ENCODE measurements at regions not wholly inside any gene's neighbourhood (a gene's known extent, or its start where the extent isn't known, plus 50 kb on each side); places are given as distances from the start of the nearest gene placed in this dataset.
A peak's percentile ranks its signal among the peaks of the same experiment; 100 is the strongest.

DNA sequence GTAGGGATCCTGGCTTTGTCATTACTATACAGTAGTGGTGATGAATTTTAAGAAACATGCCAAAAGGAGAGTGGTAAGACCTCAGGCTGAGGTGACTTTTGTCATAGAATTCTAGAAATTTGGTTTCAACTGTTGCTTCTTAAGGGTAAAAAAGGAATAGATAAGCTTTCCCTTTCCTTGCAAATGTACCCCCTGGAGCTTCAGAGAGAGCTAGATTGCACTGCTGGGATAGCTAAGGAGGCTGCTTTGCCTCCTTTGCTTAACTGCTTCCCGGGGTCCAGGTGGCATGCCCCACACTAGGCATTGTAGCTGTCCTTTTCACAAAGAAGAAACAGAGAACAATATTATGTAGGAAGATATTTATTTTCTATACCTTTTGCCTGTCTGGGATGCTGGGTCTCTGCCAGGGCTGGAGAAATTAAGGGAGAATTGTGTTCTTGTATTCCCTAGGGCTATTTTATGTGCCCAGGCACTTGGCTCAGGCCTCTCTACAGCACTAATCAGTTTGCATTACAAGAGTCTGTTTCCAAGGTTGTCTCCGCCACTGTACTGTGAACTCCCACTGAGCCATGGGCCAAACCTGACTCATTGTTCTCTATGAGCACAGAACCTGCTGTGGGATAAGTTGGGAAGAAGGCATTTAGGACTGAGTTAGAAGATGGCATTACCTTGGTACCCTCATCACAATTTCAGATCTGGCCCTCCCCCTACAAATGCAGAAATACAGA is 460.0 kb downstream of the PDCD6IP start:
- no peak for DNase-seq

DNA sequence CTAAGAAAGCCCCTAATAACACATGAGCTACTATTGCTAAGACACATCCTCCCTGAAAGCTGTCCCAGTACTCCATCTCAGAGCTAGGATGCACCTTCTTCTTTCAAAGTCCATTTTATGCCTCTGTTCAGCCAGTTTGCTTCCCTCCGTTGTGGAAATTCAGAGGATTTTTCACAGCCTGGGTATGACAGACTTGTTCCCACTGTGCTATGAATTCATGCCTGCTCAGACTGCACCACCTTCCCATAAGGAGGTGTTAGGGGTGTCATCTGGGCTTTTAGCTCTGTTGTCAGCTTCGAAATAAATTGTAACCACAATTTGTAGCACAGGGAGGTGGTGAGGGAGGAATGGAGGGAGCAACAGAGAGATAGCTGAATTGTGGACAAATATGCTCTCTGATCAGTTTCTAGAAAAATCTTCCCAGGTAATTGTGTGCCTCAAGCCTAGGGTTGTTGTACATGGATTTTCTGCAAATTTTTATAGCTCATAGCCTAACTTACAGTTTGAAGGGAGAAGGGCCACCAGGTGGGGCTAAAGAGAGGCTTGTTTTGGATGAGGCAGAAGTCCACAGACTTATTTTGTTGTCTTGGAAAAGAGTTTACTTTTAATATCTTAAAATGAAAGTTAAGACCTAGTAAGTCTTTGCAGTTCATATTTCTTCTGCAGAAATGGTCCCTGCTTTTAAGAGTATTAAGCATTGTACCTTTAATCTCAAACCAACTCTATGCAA is 462.0 kb downstream of the PDCD6IP start:
- peak; percentile 13 to 53 for DNase-seq

DNA sequence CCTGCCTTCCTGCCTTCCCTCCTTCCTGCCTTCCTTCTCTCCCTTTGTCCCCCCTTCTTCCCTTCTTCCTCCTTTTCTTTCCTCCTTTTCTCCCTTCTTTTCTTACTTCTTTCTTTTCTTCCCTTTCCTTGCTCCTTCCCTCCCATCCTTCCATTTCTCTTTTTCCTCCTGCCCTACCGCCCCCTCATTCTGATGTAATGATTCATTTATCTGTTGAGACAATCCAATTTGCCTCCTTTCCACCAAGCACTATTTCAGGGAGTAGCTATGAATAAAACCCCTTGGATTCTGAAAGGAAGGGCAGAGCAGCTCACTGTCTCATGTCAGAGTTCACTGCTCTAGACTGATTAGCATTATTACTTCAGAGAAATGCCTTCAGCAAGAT is 462.6 kb downstream of the PDCD6IP start:
- no peak for DNase-seq

DNA sequence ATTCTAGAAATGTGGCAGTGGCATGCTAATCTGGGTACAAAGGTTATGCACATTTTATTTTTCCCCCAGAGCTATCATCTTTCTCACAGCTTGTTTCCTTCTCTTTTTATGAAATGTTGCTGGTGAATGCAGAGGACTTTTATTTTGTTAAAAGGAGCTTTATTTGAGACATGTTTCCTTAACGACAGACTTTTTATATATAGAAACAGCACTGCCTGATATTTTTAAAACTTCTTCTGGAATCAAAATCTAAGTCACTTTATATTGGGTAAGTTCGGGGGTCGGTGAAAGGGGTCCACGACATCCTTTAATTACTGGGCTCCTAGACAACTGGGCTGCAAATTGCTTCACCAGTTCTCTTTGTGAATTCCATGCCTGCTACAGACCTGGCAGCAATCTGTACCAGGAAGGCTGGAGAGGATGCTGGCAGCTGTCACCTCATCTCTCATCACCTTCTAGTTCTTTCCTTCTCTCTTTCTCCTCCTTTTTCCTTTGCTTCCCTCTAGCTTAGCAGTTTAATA is 464.7 kb downstream of the PDCD6IP start:
- DNase-seq = peak in 1 of 2 experiments; percentile 45

DNA sequence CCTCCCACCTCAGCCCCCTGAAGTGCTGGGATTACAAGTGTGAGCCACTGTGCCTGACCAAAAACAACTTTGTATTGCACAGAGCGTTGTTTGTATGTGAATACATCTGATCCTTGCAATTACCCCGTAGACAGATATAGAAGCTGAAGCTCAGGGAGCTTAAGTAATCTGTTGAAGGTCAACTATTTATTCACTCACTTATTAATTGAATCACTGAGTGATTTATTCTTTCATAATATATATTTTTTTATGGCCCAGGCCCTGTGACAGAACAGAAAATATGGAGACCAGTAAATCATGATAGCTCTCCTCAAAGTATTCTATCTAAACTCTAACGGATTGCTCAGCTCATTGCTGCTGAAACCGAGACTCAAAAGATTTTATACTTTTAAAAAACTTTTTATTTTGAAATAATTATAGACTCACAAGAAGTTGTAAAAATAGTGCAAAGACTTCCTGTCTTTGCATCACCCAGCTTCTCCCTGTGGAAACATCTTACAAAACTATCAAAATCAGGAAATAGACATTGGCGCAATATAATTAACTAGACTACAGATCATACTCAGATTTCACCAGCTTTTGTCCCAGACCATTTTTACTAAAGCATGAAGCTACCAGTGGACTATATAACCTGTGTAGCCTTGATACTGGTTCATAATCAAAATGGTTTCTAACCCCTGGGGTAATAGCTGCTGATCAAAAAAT is 466.1 kb downstream of the PDCD6IP start:
- no peak for DNase-seq

DNA sequence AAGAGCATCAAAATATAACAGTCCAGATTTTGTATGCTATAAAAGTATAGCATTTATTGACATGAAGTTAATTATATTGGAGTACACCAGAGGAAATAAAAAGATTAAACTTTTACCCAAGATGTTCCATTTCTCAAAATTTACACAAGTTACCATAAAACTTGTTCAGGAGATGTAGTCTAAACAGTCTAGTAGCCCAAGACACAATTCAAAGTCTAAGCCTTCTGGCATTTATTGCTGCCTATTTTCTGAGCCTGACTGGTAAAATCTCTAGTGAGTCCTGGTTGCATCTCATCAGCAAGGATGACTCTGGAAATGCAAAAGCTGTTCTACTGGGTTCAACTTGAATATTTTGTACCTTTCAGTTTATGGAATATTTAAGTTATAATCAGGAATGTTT is 468.7 kb downstream of the PDCD6IP start:
- no peak for DNase-seq

DNA sequence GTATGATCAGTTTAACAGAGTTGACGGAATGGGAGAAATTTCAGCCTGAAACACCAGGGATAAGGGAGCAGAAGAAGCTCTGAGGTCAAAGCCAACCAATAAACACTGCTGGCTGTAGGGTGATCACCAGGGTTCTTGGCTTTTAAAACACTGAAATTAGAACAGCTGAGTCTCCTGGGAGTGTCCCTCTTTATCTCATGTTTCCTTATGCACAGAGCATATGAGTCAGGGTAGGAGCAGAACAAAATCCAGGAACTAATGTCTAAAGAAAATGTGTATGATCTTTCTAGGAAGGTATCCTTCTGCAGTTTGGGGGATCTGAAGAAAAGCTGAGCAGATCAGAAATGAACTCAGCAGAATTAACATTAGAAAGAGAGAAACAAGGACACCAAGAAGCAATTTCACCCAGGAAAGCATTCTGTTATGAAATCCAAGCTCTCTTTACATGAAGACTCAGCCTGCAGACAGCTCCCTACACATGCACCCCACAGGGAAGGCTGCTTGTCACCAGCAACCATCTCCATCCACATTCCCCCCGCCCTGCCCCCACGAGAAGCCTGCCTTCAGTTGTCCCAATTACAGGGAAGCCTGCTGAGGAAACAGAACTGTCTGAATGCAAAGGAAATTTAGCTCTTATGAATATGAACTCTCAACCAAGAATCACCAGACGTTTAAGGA is 469.7 kb downstream of the PDCD6IP start:
- DNase-seq = no peak

DNA sequence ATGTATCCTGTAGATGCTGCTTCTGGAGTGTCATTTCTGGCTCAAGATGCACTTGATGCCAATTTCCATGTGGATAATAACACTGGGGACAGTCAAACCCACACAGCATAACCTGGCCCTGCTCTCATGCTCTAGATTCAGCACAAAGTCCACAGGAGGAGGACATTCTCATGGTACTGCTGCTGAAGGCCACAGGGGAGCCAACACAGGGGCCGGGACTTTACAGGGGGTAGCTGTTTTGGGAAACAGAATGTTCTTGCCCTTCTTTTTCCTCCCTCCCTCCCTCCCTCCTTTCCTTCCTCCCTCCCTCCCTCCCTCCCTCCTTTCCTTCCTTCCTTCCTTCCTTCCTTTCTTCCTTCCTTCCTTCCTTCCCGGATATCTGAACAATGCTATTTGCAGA is 477.4 kb downstream of the PDCD6IP start:
- no peak for DNase-seq

DNA sequence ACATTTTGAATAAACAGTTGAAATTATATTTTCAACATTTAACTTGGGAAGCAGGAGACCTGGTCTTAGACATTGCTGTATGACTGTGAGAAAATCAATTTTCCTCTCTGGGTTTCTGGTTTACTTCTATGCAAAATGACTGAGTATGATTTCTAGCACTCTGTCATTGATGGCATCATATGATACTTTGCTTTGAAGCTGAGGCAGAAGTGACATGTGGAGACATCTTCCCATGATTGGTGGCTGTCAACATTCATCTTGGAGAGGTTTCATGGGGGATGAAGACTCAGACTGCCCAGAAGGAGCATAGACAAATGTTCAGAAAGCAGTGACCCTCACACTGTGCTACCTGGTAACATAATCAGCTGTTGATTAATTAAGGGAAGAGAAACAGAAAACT is 477.9 kb downstream of the PDCD6IP start:
- no peak for DNase-seq

DNA sequence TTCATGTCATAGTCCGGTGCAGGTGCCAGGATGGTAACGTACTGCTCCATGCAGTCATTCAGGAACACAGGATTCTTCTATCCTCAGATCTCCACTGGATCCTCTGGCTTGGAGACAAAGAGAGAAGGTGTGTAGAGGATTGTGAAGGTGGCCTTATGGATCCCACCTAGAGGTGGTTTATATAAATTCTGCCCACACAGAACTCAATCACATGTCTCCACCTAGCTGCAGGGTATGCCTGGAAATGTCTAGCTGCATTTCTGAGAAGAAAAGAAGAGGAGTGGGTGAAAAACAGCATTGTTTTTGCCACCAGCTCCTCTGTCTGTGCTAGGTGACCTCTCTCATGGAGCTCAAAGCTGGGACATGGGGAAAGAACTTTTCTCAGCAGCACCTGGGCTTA is 478.7 kb downstream of the PDCD6IP start:
- DNase-seq = no peak

DNA sequence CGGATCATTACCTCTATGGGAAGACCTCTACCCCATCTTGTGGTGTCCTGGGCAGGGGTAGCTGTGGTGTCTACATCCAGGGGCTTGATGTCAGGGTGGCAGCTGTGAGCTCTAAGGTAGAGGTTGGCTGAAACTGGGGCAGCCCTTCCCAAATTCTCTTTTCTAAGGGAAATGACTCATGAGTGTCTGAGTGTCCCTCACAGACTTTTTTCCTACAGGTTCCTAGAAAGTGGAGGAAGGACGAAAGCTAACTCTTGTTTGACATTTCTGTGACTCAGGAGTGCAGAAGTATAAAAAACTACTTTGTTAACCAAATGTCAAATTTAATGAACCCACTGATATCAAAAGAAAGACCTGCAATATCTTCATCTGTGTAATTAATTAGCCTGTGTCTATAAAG is 481.5 kb downstream of the PDCD6IP start:
- no peak for DNase-seq

DNA sequence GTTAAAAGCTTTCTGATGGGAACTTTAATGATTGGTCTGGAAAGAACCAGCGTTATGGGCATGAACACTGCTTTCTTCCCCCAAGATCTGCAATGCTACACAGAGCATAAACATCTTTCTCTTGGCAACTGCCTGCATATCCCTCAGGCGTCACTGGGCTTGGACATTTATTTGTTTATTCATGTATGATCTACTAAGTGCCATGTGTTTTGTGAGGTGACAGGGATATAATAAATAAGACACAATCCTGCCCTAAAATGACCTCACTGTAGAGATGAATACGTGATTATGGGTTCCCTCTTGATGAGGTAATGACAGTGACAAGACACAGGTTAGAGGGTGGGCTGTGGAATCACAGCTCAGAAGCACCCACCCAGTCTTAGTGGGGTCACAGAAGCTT is 485.3 kb downstream of the PDCD6IP start:
- no peak for DNase-seq

DNA sequence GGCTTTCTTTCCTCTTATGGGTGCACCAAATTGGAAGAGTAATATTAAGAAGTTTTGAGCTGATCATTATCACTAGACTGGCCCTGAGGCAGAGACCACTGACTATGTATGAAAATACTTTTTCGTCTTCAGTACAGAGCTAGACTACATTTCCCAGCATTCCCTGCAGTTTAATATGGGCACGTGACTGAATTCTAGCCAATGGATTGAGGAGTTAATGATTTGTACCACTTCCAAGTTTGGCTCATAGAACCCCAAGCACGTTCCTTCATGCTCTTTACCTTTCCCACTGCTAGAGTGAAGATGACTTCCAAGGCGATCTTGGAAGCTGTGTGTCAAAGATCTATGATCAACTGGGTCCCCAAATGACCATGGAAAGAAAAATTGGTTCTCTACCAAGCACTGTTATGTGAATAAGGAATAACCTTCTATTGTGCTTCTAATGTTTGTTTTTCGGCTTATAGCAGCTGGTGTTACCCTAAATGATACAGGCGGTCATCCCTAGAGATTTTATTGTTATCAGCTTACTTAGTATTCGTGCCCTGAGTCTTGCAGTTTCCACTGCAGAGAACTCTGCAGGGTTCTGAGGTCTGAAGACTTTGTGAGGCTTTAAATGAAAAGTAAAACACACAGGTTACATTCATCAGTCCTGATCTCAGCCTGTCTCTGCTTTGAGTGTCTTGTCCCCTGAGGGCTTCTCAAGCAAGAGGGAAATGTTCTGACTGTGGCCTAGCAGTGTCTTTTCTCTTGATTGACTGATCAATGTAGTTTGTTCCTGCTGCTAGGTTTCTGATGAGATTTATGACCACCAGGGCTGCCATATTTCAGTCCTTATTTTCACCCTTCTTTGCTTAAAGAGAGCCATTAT is 486.8 kb downstream of the PDCD6IP start:
- DNase-seq = no peak

DNA sequence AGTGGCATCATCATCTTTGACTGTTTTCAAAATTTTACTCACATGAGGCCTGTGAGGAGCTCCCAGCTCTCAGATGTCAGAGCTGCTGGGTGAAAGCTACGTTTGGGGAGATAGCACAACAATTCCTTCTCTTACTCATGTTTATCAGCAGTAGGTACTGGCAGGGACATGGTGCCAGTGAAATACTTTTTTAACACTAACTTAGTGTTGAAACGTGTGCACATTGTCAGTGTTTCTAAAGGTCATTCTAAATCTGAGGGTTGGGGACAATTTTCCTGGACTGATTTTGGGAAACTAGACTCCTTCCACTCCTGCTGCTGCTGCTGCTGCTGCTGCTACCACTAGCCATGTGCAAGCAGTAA is 487.4 kb downstream of the PDCD6IP start:
- DNase-seq = no peak

DNA sequence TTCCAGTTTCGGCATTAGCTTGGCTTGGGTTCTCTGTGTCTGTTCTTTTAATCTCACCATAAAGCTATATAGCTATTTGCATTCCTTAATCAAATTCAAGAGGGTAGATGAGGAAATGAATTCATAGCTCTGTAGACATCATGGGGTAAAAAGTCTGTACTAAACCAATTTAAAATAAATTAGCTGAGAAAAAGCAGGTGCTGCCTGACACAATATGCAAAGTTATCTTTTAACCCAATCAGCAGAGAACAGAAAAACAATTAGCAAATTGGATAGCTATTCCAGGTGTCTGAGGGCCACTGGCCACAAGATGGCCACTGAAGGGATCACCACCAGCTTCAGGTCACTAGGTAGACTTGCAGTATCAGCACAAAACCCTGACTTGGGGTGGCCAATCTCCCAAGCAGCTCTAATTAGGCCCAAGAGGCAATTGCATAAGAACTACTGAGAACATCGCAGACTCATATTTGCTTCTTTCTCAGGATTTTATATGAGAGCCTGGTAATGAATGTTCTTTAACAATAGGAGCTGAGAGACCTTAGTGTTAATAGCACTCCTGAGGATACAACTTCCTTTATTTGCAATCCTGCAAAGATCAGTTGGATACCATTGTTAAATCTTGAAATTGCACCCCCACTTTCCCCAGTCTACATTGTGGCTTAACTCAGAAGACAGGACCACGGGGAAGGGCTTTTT is 494.3 kb downstream of the PDCD6IP start:
- DNase-seq = no peak

DNA sequence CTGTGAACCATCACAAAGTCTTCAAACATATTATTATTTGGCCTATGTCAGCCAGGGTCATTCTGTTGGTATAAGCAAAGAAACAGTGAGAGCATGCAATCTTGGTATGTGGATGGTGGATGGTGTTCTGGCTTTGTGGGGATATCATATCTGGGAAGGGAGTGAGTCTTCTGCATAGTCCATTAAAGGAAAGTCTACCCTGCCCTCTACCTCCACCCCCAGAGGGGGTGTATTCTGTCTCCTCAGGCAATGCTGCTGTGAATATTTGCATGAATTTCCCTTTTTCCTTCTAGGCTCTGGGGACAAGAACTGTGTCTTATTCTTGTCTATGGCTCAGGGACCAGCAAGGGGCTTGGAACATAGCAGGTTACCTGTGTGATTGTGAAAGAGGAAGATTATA is 495.8 kb downstream of the PDCD6IP start:
- DNase-seq = no peak

DNA sequence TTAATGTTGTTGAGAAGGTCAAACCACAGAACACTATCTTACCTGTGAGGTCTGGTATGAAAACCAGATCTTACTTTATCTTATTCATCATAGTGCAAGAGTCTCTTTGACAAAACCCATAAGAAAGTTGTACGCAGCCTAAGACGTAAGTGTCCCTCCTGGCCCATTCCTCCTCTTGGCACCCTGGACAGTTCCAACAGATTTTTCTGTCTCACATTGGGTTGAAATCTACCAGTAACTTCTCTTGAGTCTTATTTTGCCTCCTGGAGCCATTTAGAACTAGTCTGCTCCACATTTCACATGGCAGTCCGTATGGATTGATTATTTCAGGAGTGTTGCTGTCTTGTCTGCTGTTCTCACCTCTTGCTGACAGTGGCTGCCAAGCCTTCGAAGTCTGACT is 498.4 kb downstream of the PDCD6IP start:
- no peak for DNase-seq

DNA sequence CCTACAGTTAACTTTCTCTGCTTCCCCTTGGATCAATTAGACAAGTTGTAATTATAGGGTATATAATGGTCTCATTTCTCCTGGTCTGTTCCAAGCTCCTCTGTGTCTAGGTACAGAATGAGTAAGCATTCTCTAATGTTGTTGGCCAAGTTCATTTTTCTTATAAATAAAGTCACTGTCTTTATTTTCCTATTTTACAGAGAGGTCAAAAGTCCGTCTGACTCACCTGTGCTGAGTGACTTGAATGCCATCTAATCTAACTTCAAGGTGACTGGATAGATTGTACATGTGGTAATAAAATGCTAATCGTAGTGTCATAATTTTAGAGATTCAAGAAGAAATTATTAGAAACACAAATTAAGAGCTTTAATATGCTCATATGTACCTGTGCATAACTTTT is 500.2 kb downstream of the PDCD6IP start:
- no peak for DNase-seq

DNA sequence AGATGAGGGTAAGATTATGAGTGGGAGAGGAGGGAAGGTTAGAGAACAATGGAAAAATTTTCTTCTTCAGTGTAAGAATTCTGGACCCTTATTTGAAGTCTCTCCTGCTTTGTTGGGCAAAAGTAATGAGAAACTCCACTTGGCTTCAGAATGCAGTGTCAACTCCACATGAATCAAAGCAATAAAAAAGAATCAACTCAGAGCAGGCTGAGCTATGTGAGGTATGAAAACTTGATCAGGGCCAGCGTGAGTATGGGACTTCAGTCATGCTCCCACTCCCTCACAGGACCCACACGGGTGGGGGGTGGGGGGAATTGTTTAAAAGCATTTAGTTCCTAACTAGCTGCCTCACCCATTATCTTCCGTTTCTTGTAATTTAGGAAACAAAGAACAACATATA is 502.2 kb downstream of the PDCD6IP start:
- DNase-seq = no peak

DNA sequence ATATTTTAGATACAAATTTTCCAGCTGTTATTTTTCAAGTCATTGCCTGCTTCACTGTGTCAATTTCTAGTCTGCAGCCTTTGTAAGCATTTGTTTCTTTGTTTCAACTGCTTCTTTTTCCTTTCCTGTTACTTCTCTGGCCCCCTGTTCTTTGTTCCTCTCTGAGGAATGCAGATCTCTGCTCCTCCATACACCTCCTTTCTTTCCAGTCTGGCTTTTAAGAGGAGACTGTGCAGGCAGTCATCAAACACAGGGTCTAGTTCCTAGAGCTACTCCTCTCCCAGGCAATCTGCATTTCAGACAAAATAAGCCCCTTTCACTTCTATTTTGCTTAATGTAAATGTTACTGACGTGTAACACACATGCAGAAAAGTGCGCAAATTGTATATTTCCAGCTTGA is 502.9 kb downstream of the PDCD6IP start:
- no peak for DNase-seq

DNA sequence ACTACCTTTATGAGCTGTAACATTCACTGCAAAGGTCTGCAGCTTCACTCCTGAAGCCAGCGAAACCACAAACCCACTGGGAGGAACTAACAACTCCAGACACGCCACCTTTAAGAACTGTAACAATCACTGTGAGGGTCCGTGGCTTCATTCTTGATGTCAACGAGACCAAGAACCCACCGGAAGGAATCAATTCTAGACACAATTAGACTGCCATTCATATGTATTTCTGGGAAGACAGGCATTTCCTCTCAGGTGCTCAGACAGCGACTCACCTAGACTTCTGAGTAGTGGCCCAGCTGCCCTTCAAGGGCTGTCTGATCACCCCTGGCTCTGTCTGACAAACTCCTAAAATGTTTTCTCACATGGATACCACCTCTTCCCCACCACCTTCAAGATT is 506.8 kb downstream of the PDCD6IP start:
- no peak for DNase-seq

DNA sequence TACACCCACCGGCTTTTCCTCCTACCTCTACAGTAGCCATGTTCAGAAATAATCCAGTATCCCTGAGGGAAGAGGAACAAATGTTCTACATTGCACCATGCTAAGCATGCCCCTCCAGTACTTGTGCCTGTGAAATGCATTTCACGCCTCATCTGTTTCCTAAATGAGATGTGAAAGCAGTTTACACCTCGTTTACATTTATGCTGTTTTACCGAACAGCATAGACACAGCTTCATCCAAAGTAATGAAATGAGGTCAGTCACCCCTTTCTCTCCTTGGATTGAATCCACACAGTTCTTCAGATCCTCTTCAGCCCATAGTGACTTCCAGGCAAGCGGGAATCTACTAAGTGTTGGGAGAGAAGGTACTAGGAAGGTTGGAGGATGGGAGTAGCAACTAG is 514.3 kb downstream of the PDCD6IP start:
- DNase-seq = no peak

Measured in cerebellar nuclear complex (tissue), 1 donor.